GM18519 (cell line): ENCODE measurements at regions not wholly inside any gene's neighbourhood (a gene's known extent, or its start where the extent isn't known, plus 50 kb on each side); places are given as distances from the start of the nearest gene placed in this dataset.
"Not testable (repeated sequence)": the region's sequence is repeated elsewhere in the genome, so short reads cannot be mapped to it uniquely, and the experiment has no call there.

Experiments used
- ATAC-seq: cut with Tn5 transposase; IDR thresholded peaks from one replicate; pipeline ENCODE4 v1.9.1; 2021; ENCODE audit warnings: mild to moderate bottlenecking, moderate library complexity; ENCODE audit not compliant: unreplicated experiment, low FRiP score

- no peak for ATAC-seq
Observed at GRCh38 chr4:177789610-177790009, 347.4 kb upstream of the AGA start.

GRCh38 chr4:177791188-177791587 is 349.0 kb upstream of the AGA start:
- no peak for ATAC-seq

DNA sequence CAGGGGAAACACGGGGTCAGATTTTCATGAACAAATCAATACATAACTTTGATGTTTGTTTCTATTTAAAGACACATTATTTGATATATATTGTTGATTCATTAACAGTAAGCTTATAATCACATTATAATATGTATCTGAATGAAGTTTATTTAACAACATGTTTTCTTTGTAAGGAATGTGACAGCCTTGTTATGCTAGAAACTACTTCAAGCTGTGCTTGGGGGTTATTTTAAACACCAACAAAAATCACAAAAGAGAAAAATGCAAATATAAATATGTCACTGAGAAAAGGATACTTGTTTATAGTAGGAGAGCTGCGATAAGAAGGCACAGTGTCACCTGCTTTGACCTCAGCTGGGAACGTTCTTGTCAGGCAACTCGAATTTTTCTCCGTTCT is 354.6 kb upstream of the AGA start:
- ATAC-seq, result no peak

DNA sequence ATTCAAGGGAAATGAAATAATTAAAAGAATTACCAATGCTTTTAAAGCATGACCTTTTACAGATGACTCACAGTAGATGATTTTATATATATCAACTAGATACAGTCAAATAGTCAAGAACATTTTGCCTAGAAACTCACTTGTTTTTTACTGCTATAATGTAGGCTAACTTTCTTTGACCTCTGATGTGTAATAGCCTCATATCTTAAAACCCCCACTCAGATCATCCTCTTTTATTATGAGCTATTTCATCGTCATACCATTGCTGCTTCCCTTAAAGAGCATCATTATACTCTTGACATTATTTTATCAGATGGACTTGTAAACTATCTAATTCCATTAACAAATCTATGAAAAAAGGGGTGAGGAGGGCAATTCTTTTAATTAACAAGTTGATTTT is 355.9 kb upstream of the AGA start:
- ATAC-seq, result no peak

GRCh38 chr4:177802162-177802561 is 359.9 kb upstream of the AGA start:
- ATAC-seq, result no peak

- ATAC-seq, result no peak
Observed at GRCh38 chr4:177802661-177803060, 360.4 kb upstream of the AGA start.

DNA sequence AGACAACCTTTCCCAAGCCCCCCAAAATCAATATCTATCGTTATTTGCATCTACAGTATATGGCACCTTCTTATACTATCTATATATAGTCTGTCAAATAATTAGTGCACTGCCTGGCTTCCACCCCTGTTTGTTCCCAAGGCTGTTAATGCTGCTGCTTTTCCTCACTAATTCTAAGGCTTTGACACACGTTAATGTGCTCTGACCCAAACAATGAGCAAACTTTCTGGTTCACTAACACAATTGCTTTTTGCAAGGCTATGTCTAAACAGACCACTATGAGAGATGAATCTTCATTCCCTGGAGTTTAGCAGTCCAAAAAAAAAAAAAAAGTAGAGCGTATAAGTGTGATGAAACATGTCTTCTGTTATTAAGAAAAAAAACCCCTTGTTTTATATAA is 360.9 kb upstream of the AGA start:
- no peak for ATAC-seq

- ATAC-seq, result no peak
Observed at GRCh38 chr4:177809791-177810190, 367.6 kb upstream of the AGA start.

GRCh38 chr4:177810220-177810619 is 368.0 kb upstream of the AGA start:
- ATAC-seq, result no peak

DNA sequence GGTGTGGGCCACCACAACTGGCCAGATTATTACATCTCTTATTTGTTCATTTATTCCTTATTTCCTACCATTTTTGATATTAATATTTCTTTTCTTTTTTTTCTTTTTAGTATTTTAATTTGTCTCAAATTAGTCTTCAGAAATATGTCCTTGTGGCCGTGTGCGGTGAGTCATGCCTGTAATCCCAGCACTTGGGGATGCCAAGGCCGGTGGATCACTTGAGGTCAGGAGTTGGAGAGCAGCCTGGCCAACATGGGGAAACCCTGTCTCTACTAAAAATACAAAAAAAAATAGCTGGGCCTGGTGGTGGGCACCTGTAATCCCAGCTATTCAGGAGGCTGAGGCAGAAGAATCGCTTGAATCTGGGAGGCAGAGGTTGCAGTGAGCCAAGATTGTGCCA is 376.2 kb upstream of the AGA start:
- not testable (repeated sequence) for ATAC-seq

GRCh38 chr4:177826973-177827372 is 384.7 kb upstream of the AGA start:
- ATAC-seq, result no peak

DNA sequence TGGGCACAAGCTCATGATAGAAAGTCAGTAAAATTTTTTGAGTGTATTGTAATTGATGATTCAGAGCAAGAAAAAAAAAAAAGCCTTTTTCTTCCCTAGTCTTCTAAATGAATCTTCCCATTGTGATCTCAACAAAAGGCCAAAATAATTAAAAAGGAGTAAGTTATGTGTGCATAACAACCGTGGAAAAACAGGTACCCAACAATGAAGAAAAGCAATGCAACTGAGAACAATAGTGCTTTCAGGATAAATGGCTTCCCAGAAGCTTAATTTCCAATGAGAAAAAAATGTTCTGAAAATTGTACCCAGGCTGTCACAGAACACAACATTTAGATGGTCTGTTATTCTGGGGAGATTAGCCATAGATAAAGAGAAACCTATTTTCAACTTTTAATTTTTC is 399.0 kb upstream of the AGA start:
- no peak for ATAC-seq

DNA sequence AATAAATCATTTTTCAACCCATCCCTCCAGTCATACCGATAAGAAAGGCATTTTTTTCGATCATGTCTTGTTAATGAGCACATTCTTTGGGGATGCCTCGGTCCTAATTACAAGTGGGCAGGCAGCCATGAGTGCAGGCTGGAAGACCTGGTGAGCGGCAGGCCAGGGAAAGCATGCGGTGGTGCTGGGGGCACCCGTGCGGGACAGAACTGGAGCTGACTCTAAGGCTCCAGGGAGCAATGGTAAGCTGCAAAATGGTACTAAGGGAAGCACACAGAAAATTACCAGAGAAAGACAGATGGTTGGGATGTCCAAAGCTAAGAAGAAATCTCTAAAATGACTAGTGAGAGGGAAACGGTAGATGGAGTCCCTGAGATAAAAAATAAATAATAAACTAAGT is 411.0 kb upstream of the AGA start:
- no peak for ATAC-seq

DNA sequence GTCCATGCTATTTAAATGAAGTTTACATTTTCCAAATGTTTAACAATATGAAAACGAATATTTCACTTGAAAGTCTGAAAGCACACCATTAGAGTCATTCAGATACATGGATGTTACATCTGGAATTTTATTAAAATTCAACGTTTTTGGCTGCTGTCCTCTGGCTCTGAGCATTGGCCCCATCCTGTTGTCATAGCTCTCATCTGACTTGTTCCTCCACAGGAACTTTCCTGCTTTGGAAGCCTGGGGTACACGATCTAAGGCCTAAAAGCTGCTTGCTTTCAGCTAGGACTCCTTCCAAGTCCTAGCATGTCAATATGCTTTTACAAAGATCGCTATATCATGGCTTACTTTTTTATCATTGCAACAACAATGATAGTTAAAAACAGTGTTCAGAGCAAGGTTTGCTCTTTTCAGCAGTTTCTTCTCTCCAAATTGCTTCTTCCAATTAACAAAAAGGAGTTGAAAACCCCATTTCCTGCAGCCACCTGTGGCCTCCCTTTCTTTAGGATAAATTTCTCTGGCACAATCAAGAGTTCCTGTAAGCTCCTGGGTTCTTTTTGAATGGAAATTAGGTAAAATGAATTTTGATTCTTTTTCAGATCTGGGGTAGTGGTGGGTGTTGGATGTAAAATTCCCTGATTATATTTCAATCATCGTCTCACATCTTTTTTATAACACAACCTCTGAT is 413.4 kb upstream of the AGA start:
- ATAC-seq, result no peak

GRCh38 chr4:177860171-177860570 is 417.9 kb upstream of the AGA start:
- no peak for ATAC-seq

- no peak for ATAC-seq
Observed at GRCh38 chr4:177861551-177862094, 419.4 kb upstream of the AGA start.

- ATAC-seq, result no peak
Observed at GRCh38 chr4:177862541-177863176, 420.4 kb upstream of the AGA start.

DNA sequence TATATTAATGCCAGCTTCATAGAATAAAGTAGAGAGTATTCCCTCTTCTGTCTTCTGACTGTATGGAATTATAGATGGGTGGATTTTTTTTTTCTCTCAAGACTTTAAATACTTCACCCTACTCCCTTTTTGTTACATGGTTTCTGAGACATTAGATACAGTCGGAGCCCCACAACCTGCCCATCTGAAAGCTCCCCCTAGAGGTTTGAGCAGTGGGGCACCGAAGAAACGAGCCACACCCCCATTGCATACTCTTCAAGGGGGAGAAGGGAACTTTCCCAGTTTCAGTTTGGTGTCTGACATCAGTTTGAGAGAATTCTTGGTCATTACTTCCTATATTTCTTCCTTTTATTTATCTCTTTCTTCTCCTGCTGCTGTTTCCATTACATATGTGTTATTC is 437.6 kb upstream of the AGA start:
- ATAC-seq, result no peak

- ATAC-seq, result no peak
Observed at GRCh38 chr4:177895136-177895535, 452.9 kb upstream of the AGA start.

DNA sequence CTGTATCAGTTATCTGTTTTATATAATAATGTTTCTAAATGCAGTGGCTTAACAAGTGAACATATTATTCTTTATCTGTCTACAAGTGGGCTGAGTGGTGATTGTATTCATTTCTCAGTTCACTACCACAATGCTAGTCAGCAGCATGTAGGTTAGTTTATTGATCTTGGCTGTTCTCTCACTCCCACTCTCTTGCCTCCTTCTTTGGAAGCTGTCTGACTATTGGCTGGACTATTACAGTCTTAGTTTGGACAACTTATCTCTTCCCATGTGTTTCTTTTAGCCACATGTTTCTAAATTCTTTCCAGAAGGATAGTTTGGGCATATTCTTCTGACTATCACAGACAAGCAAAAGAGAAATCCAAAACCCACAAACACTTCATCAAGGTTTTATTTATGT is 459.5 kb upstream of the AGA start:
- ATAC-seq, result no peak

- ATAC-seq, result no peak
Observed at GRCh38 chr4:177902386-177902785, 460.1 kb upstream of the AGA start.

GRCh38 chr4:177907736-177908424 is 465.6 kb upstream of the AGA start:
- no peak for ATAC-seq
